SK-N-SH (cell line): ENCODE measurements at regions not wholly inside any gene's neighbourhood (a gene's known extent, or its start where the extent isn't known, plus 50 kb on each side); places are given as distances from the start of the nearest gene placed in this dataset.

ENCODE experiments used
- CTCF ChIA-PET: fragments of 300-600, 350-600 bp; formaldehyde crosslinking; extraction: SDS; loops from one replicate; lab custom pipeline; 2021; lab: Yijun Ruan, JAX
- POLR2A ChIA-PET: fragments of 350-600 bp; sonication (Branson Sonifier 250); formaldehyde crosslinking; extraction: SDS; loops from one replicate; lab custom pipeline; 2020; ENCODE audit warnings: antibody characterized with exemption, inconsistent platforms; lab: Yijun Ruan, JAX
- DNase-seq: peaks from one replicate; pipeline ENCODE4 v3.0.0; 2012
- H2AFZ ChIP-seq: fragments of 200-600 bp; sonication (generic); 2 replicates; pipeline ENCODE4 v1.8.1; 2016; ENCODE audit warnings: antibody characterized with exemption, mild to moderate bottlenecking, low read depth
- H3F3A ChIP-seq: fragments of 200-600 bp; sonication (generic); replicated peaks from 2 replicates; pipeline ENCODE3; 2016; ENCODE audit warnings: antibody characterized with exemption, mild to moderate bottlenecking; ENCODE audit not compliant: insufficient read depth
- H3K27ac ChIP-seq, 2 experiments: fragments of 200-500 bp in 1 of 2; fragments of 200-600 bp in 1 of 2; sonication (Bioruptor generic) in 1 of 2; sonication (generic), shearing (Covaris generic) in 1 of 2; 2 replicates each; pipeline versions ENCODE4 v1.5.1 to v1.6.1; 2014 to 2016; ENCODE audit warnings: low read depth in 2 of 2, inconsistent platforms in 1 of 2, low read length in 1 of 2, mild to moderate bottlenecking in 1 of 2, mixed read lengths in 1 of 2
- H3K27me3 ChIP-seq: fragments of 200-600 bp; sonication (generic), shearing (Covaris generic); 2 replicates; pipeline ENCODE4 v1.6.1; 2016; ENCODE audit warnings: mixed run types; ENCODE audit not compliant: insufficient read depth
- H3K36me3 ChIP-seq, 2 experiments: fragments of 200-500 bp in 1 of 2; fragments of 200-600 bp in 1 of 2; sonication (Bioruptor generic) in 1 of 2; sonication (generic) in 1 of 2; replicated peaks in 1 of 2; 2 replicates each; pipeline versions ENCODE3 to v1.5.1; 2014 to 2016; ENCODE audit warnings: low read length in 1 of 2, mild to moderate bottlenecking in 1 of 2; ENCODE audit not compliant: insufficient read depth in 2 of 2, control insufficient read depth in 1 of 2
- H3K4me1 ChIP-seq, 2 experiments: fragments of 200-500 bp in 1 of 2; fragments of 200-600 bp in 1 of 2; sonication (Bioruptor generic) in 1 of 2; sonication (generic), shearing (Covaris generic) in 1 of 2; 2 replicates each; pipeline versions ENCODE4 v1.5.1 to v1.6.1; 2014 to 2016; ENCODE audit warnings: low read depth in 1 of 2, low read length in 1 of 2, mixed run types in 1 of 2; ENCODE audit not compliant: insufficient read depth in 2 of 2, control insufficient read depth in 1 of 2
- H3K4me2 ChIP-seq: fragments of 200-600 bp; sonication (generic), shearing (Covaris generic); 2 replicates; pipeline ENCODE4 v1.6.1; 2017; ENCODE audit warnings: mixed run types
- H3K4me3 ChIP-seq, 2 experiments: fragments of 200-500 bp in 1 of 2; fragments of 200-600 bp in 1 of 2; sonication (Bioruptor generic) in 1 of 2; sonication (generic), shearing (Covaris generic) in 1 of 2; 2 replicates each; pipeline versions ENCODE4 v1.5.1 to v1.8.1; 2014 to 2016; ENCODE audit warnings: low read depth in 2 of 2, inconsistent platforms in 1 of 2, low read length in 1 of 2, mild to moderate bottlenecking in 1 of 2, mixed read lengths in 1 of 2, moderate library complexity in 1 of 2
- H3K79me2 ChIP-seq: fragments of 200-600 bp; sonication (generic); 2 replicates; pipeline ENCODE4 v1.8.1; 2017; ENCODE audit warnings: mild to moderate bottlenecking; ENCODE audit not compliant: insufficient read depth
- H3K9ac ChIP-seq: fragments of 200-600 bp; sonication (generic); 2 replicates; pipeline ENCODE4 v1.6.1; 2017; ENCODE audit warnings: mixed run types
- H3K9me2 ChIP-seq: fragments of 200-600 bp; sonication (generic); 2 replicates; pipeline ENCODE4 v1.6.1; 2017; ENCODE audit warnings: mixed run types
- H3K9me3 ChIP-seq: fragments of 200-600 bp; sonication (generic); 2 replicates; pipeline ENCODE4 v1.6.1; 2017; ENCODE audit warnings: mixed run types, mild to moderate bottlenecking, moderate library complexity
- H4K20me1 ChIP-seq: fragments of 200-600 bp; sonication (generic); 2 replicates; pipeline ENCODE4 v1.6.1; 2017; ENCODE audit warnings: mild to moderate bottlenecking, mixed run types; ENCODE audit not compliant: insufficient read depth
- ELF1 ChIP-seq: IDR thresholded peaks from 2 replicates; pipeline ENCODE4 v1.4.0; 2012
- EP300 ChIP-seq, 2 experiments: IDR thresholded peaks; 2 replicates each; pipeline versions ENCODE4 v1.4.0 to v1.6.1; 2012; ENCODE audit warnings: borderline replicate concordance in 1 of 2, low read depth in 1 of 2, low read length in 1 of 2
- EZH2phosphoT487 ChIP-seq: fragments of 200-600 bp; sonication (generic); IDR thresholded peaks from 2 replicates; pipeline ENCODE4 v1.6.1; 2017; ENCODE audit warnings: low read depth, mixed run types, mild to moderate bottlenecking, antibody characterized with exemption, moderate library complexity, borderline replicate concordance
- FOXJ3 ChIP-seq: sonication (generic); formaldehyde crosslinking; IDR thresholded peaks from 2 replicates; pipeline ENCODE4 v1.5.1; 2020; ENCODE audit warnings: mild to moderate bottlenecking, missing genetic modification reagents
- GABPA ChIP-seq: IDR thresholded peaks from 2 replicates; pipeline ENCODE4 v1.4.0; 2012; ENCODE audit warnings: low read depth, mild to moderate bottlenecking
- GATA2 ChIP-seq: sonication (generic); formaldehyde crosslinking; IDR thresholded peaks from 2 replicates; pipeline ENCODE4 v1.5.0; 2020; ENCODE audit warnings: mild to moderate bottlenecking, missing genetic modification reagents
- JUND ChIP-seq: IDR thresholded peaks from 2 replicates; pipeline ENCODE4 v1.4.0; 2012
- NFIC ChIP-seq: IDR thresholded peaks from 2 replicates; pipeline ENCODE4 v1.4.0; 2012; ENCODE audit warnings: borderline replicate concordance
- RAD21 ChIP-seq: IDR thresholded peaks from 2 replicates; pipeline ENCODE4 v1.6.1; 2012; ENCODE audit warnings: mild to moderate bottlenecking, low read length
- RCOR1 ChIP-seq: fragments of 150-350 bp; IDR thresholded peaks from 2 replicates; pipeline ENCODE4 v1.6.1; 2017; ENCODE audit warnings: antibody characterized with exemption, low read length
- RXRA ChIP-seq: IDR thresholded peaks from 2 replicates; pipeline ENCODE4 v1.4.0; 2012; ENCODE audit warnings: low read depth, mild to moderate bottlenecking, borderline replicate concordance
- SIN3A ChIP-seq: IDR thresholded peaks from 2 replicates; pipeline ENCODE4 v1.6.1; 2012; ENCODE audit warnings: low read depth, mild to moderate bottlenecking, low read length, moderate library complexity, borderline replicate concordance
- TAF1 ChIP-seq: IDR thresholded peaks from 2 replicates; pipeline ENCODE4 v1.6.1; 2012; ENCODE audit warnings: low read depth, mild to moderate bottlenecking, low read length, moderate library complexity, borderline replicate concordance
- WGBS: methylation state at CpG from one replicate; pipeline ENCODE4 v1.1.6; 2017; ENCODE audit warnings: low lambda C conversion rate; 5-methylcytosine and 5-hydroxymethylcytosine counted together
- TF ChIP-seq, protein P1 (sequence below): IDR thresholded peaks from 2 replicates; pipeline ENCODE4 v1.4.0; 2012; ENCODE audit warnings: low read depth
- TF ChIP-seq, protein P2 (sequence below): IDR thresholded peaks from 2 replicates; pipeline ENCODE4 v1.6.1; 2012; ENCODE audit warnings: mild to moderate bottlenecking, low read depth, low read length, moderate library complexity
- TF ChIP-seq, protein P3 (sequence below): fragments of 150-350 bp; IDR thresholded peaks from 2 replicates; pipeline ENCODE4 v1.6.1; 2017; ENCODE audit warnings: antibody characterized with exemption, low read length, low read depth, borderline replicate concordance

DNA sequence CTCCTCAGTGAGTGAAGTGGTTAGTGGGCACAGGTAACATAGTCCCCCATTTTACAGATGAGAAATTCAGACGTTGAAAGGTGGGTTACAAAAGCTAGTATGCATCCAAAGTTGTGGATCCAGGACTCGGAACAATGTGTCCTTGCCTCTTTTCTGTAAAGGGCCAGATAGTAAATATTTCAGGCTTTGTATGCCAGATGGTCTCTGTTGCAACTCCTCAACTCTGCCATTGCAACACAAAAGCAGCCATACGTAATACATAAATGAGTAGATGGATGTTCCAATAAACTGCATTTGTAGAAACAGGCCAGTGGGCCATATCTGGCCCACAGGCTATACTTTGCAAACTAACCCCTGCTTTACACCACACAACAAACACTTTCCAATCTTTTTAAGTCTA lies 166.6 kb upstream of the PKDCC start:
- Histone ChIP-seq H4K20me1 (no peaks in the 10 kb centered on the region), H3K79me2 (no peaks in the 10 kb centered on the region), H2AFZ (no peak overlapping the region), H3K4me2 (no peak overlapping the region), H3F3A (no peaks in the 10 kb centered on the region), H3K36me3 (no peaks in the 10 kb centered on the region), H3K9me2 (no peaks in the 10 kb centered on the region), H3K27ac (no peak overlapping the region), H3K4me3 (no peak overlapping the region), H3K9ac (no peak overlapping the region), H3K9me3 (no peaks in the 10 kb centered on the region), H3K4me1 (peaks cover 0 to 37% of the 10 kb centered on the region in 2 experiments; a peak in 1 of 4 replicates), H3K27me3 (peaks cover 14% of the 10 kb centered on the region; the same call in 1 of the 2 replicates)
- POLR2A ChIA-PET: interaction anchor here (1.5 kb wide), 1 partner anchor 166 kb away, joined by 4 read pairs; the partner anchor contains the start of gene PKDCC
- CTCF ChIA-PET: interaction anchor here (0.6 to 18.0 kb wide), 7 partner anchors 12 to 1388 kb away, joined by 3 to 897 read pairs (median 6); no protein-coding TSS in a partner anchor
- no peak for DNase-seq
- 60% methylated on average over 3 of the region's 3 CpGs for WGBS
- TF ChIP-seq FOXJ3 (CRISPR knock-in tag): no peak
- TF ChIP-seq EP300 (IDR thresholded peaks at IDR 0.05; ENCODE audit: borderline replicate concordance in 1 of 2, low read depth in 1 of 2, low read length in 1 of 2): no peak
- TF ChIP-seq RXRA: no peak
- TF ChIP-seq, protein P1, sequence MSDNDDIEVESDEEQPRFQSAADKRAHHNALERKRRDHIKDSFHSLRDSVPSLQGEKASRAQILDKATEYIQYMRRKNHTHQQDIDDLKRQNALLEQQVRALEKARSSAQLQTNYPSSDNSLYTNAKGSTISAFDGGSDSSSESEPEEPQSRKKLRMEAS: no peak
- TF ChIP-seq RAD21: no peak
- no peak for TF ChIP-seq ELF1
- no peak for TF ChIP-seq TAF1
- TF ChIP-seq, protein P2, sequence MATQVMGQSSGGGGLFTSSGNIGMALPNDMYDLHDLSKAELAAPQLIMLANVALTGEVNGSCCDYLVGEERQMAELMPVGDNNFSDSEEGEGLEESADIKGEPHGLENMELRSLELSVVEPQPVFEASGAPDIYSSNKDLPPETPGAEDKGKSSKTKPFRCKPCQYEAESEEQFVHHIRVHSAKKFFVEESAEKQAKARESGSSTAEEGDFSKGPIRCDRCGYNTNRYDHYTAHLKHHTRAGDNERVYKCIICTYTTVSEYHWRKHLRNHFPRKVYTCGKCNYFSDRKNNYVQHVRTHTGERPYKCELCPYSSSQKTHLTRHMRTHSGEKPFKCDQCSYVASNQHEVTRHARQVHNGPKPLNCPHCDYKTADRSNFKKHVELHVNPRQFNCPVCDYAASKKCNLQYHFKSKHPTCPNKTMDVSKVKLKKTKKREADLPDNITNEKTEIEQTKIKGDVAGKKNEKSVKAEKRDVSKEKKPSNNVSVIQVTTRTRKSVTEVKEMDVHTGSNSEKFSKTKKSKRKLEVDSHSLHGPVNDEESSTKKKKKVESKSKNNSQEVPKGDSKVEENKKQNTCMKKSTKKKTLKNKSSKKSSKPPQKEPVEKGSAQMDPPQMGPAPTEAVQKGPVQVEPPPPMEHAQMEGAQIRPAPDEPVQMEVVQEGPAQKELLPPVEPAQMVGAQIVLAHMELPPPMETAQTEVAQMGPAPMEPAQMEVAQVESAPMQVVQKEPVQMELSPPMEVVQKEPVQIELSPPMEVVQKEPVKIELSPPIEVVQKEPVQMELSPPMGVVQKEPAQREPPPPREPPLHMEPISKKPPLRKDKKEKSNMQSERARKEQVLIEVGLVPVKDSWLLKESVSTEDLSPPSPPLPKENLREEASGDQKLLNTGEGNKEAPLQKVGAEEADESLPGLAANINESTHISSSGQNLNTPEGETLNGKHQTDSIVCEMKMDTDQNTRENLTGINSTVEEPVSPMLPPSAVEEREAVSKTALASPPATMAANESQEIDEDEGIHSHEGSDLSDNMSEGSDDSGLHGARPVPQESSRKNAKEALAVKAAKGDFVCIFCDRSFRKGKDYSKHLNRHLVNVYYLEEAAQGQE: no peak
- TF ChIP-seq SIN3A: no peak
- no peak for TF ChIP-seq EZH2phosphoT487

DNA sequence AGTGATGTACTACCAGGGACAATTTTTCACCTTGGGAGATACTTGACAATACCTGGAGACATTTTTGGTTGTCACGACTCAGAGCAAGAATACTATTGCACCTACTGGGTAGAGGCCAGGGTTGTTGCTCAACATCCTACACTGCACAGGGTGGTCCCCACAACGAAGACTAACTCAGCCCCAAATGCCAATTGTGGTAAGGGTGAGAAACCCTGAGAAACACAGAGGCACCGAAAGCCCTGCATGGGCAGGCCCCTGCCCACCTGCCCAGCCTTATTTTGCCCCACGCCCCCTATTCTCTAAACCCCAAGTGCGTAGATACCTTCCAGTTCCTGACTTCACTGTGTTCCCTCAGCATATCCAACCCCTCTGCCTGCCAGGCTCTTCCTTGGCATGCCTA lies 163.1 kb upstream of the PKDCC start:
- no peak for DNase-seq
- POLR2A ChIA-PET: interaction anchor here (0.9 to 3.5 kb wide), 2 partner anchors 60 to 162 kb away, joined by 3 to 25 read pairs; partner anchors contain the start of gene PKDCC
- no peaks in the 10 kb centered on the region for H3K9me2 ChIP-seq
- no peaks in the 10 kb centered on the region for H3F3A ChIP-seq
- peaks cover 5% of the 10 kb centered on the region; the same call in 1 of the 2 replicates for H3K27me3 ChIP-seq
- peaks cover 0 to 29% of the 10 kb centered on the region in 2 experiments; a peak in 2 of 4 replicates for H3K4me1 ChIP-seq
- H3K27ac ChIP-seq: peak overlapping the region in 1 of 2 experiments; percentile 100; a peak in 2 of 4 replicates
- H3K9ac ChIP-seq: no peak overlapping the region
- no peak overlapping the region for H3K4me3 ChIP-seq
- no peaks in the 10 kb centered on the region for H4K20me1 ChIP-seq
- TF ChIP-seq NFIC (no peak), GABPA (no peak), JUND (no peak), GATA2 (no peak), RCOR1 (no peak), RAD21 (no peak)
- TF ChIP-seq, protein P3, sequence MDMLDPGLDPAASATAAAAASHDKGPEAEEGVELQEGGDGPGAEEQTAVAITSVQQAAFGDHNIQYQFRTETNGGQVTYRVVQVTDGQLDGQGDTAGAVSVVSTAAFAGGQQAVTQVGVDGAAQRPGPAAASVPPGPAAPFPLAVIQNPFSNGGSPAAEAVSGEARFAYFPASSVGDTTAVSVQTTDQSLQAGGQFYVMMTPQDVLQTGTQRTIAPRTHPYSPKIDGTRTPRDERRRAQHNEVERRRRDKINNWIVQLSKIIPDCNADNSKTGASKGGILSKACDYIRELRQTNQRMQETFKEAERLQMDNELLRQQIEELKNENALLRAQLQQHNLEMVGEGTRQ: no peak
- TF ChIP-seq, all 33 proteins: peak for 0
- H3K36me3 ChIP-seq: no peaks in the 10 kb centered on the region
- CTCF ChIA-PET: interaction anchor here (1.2 to 4.3 kb wide), 4 partner anchors 13 to 211 kb away, joined by 3 to 65 read pairs (median 4); no protein-coding TSS in a partner anchor
- no peak overlapping the region for H2AFZ ChIP-seq
- H3K79me2 ChIP-seq: no peaks in the 10 kb centered on the region
- 42% methylated on average over 5 of the region's 5 CpGs for WGBS
- H3K9me3 ChIP-seq: no peaks in the 10 kb centered on the region
- no peak overlapping the region for H3K4me2 ChIP-seq
